ENCODE measurements at regions not wholly inside any gene's neighbourhood (a gene's known extent, or its start where the extent isn't known, plus 50 kb on each side); places are given as distances from the start of the nearest gene placed in this dataset.
"Not testable (repeated sequence)": the region's sequence is repeated elsewhere in the genome, so short reads cannot be mapped to it uniquely, and the experiment has no call there.

GRCh38 chr2:35293261-35293660 is 1062.3 kb upstream of the CRIM1 start:
- no peak for DNase-seq

GRCh38 chr2:35292199-35292598 is 1063.4 kb upstream of the CRIM1 start:
- DNase-seq = no peak

- no peak for DNase-seq
Measured at GRCh38 chr2:35281702-35282101, 1073.9 kb upstream of the CRIM1 start.

- DNase-seq = no peak
Measured at GRCh38 chr2:35255826-35256225, 1099.8 kb upstream of the CRIM1 start.

GRCh38 chr2:35251156-35251555 is 1104.4 kb upstream of the CRIM1 start:
- DNase-seq = no peak

- no peak for DNase-seq
Measured at GRCh38 chr2:35246702-35247101, 1108.9 kb upstream of the CRIM1 start.

GRCh38 chr2:35228584-35228983 is 1127.0 kb upstream of the CRIM1 start:
- no peak for DNase-seq

- DNase-seq = no peak
Measured at GRCh38 chr2:35220461-35220860, 1135.1 kb upstream of the CRIM1 start.

- no peak for DNase-seq
Measured at GRCh38 chr2:35204881-35205280, 1150.7 kb upstream of the CRIM1 start.

GRCh38 chr2:35204323-35204722 is 1151.3 kb upstream of the CRIM1 start:
- DNase-seq = no peak

- DNase-seq = no peak
Measured at GRCh38 chr2:35199298-35199697, 1156.3 kb upstream of the CRIM1 start.

GRCh38 chr2:35185861-35186412 is 1169.6 kb upstream of the CRIM1 start:
- no peak for DNase-seq

GRCh38 chr2:35184471-35184870 is 1171.1 kb upstream of the CRIM1 start:
- no peak for DNase-seq

- DNase-seq = not testable (repeated sequence)
Measured at GRCh38 chr2:35176726-35177125, 1178.9 kb upstream of the CRIM1 start.

- DNase-seq = no peak
Measured at GRCh38 chr2:35174845-35175244, 1180.7 kb upstream of the CRIM1 start.

GRCh38 chr2:35172687-35173086 is 1182.9 kb upstream of the CRIM1 start:
- no peak for DNase-seq

- no peak for DNase-seq
Measured at GRCh38 chr2:35168351-35168750, 1187.2 kb upstream of the CRIM1 start.

- no peak for DNase-seq
Measured at GRCh38 chr2:35163948-35164347, 1191.6 kb upstream of the CRIM1 start.

GRCh38 chr2:35160871-35161270 is 1194.7 kb upstream of the CRIM1 start:
- DNase-seq = no peak

GRCh38 chr2:35125871-35126270 is 1229.7 kb upstream of the CRIM1 start:
- no peak for DNase-seq

GRCh38 chr2:35125278-35125677 is 1230.3 kb upstream of the CRIM1 start:
- no peak for DNase-seq

GRCh38 chr2:35116151-35116550 is 1239.4 kb upstream of the CRIM1 start:
- DNase-seq = no peak

GRCh38 chr2:35114765-35115164 is 1240.8 kb upstream of the CRIM1 start:
- DNase-seq = no peak

- not testable (repeated sequence) for DNase-seq
Measured at GRCh38 chr2:35112367-35112766, 1243.2 kb upstream of the CRIM1 start.

GRCh38 chr2:35104309-35104708 is 1251.3 kb upstream of the CRIM1 start:
- DNase-seq = no peak

GRCh38 chr2:35099342-35099741 is 1256.2 kb upstream of the CRIM1 start:
- DNase-seq = no peak
